ENCODE measurements at regions not wholly inside any gene's neighbourhood (a gene's known extent, or its start where the extent isn't known, plus 50 kb on each side); places are given as distances from the start of the nearest gene placed in this dataset.
A peak's percentile ranks its signal among the peaks of the same experiment; 100 is the strongest.

GRCh38 chr15:81987628-81988027 is 58.2 kb downstream of the MEX3B start:
- DNase-seq: no peak

GRCh38 chr15:81983497-81983896 is 62.3 kb downstream of the MEX3B start:
- no peak for DNase-seq

GRCh38 chr15:81982808-81983207 is 63.0 kb downstream of the MEX3B start:
- no peak for DNase-seq

DNA sequence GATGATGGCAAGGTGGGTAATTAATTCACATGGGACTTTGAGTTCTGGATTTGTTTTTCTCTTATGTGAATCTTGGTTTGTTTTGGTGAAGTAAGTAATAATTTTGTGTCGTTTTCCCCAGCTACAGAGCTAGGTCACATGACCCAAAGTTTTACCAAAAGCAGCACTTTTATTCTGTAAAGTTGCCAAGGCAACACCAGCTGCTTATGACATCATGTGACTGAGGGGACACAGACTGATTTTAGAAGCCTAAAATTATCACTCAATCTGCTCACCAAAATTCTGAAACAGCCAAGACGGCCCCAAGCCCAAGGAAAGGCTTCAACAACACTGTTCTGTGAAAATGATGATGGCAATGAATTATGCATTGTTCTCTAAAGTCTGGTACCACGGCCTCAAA is 63.9 kb downstream of the MEX3B start:
- DNase-seq: no peak

GRCh38 chr15:81977464-81977863 is 68.4 kb downstream of the MEX3B start:
- no peak for DNase-seq

DNA sequence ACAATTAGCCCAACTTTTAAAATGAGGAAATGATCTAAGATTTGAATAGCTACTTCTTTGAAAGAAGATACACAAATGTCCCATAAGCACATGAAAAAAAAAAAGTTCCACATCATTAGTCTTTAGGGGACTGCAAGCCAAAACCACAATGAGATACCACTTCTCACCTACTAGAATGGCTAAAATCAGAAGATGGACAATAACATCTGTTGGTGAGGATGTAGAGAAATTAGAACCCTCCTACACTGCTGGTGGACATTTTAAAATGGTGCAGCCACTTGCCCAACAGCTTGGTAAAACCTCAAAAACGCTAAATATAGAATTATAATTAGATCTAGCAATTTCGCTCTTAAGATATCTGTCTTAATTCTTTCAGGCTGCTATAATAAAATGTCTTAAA is 77.1 kb downstream of the MEX3B start:
- no peak for DNase-seq

DNA sequence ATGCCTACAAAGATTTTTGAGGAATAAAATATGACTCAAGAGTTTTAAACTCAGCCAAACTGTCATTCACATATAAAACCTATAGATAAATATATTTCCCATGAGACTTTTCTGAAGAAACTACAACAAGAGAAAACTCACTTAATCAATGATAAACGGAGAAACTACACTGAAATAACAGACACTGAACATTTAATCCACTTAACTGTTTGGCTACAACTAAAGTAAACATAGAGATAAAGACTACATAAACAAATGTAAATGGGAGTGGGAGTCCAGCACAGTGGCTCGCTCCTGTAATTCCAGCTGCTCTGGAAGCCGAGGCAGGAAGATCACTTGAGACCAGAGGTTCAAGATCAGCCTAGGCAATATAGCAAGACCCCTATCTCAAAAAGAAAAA is 79.2 kb downstream of the MEX3B start:
- DNase-seq: no peak

GRCh38 chr15:81962482-81962881 is 83.3 kb downstream of the MEX3B start:
- DNase-seq: no peak

DNA sequence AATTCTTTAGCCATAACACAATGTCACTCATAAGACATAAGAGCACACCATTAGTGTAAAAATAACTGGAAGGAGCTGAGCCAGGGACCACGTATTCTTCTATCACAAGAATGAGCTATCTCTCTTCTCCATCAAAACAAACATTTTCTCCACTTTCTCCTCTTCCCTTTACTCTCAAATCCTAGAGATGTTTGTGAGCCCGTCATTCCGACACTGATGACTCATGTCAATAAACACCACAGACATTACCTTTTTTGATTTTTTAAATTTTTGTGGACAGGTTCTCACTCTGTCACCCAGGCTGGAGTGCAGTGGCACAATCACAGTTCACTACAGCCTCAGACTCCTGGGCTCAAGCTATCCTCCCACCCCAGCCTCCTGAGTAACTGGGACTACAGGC is 86.6 kb downstream of the MEX3B start:
- DNase-seq: no peak

- DNase-seq: no peak
Observed at GRCh38 chr15:81957698-81958097, 88.1 kb downstream of the MEX3B start.

- no peak for DNase-seq
Observed at GRCh38 chr15:81955382-81956062, 90.3 kb downstream of the MEX3B start.

GRCh38 chr15:81954158-81954783 is 91.5 kb downstream of the MEX3B start:
- no peak for DNase-seq

- no peak for DNase-seq
Observed at GRCh38 chr15:81950841-81951414, 94.9 kb downstream of the MEX3B start.

- DNase-seq: no peak
Observed at GRCh38 chr15:81948751-81949150, 97.1 kb downstream of the MEX3B start.

DNA sequence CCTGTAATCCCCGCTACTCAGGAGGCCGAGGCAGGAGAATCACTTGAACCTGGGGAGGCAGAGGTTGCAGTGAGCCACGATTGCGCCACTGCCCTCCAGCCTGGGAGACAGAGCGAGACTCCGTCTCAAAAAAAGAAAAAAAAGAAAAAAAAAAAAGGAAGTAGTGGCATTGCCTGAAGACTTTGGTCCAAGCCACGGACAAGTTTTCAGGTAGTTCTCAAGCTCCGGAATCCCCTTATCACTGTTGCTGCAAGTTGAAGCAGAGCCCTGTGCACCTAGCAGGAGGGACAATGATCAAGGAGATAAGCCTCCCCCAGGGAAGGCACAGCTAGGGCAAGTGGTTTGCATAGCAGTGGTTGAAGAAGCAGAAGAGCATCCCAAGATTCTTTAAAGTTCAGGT is 97.6 kb downstream of the MEX3B start:
- no peak for DNase-seq

- no peak for DNase-seq
Observed at GRCh38 chr15:81947548-81947947, 98.3 kb downstream of the MEX3B start.

DNA sequence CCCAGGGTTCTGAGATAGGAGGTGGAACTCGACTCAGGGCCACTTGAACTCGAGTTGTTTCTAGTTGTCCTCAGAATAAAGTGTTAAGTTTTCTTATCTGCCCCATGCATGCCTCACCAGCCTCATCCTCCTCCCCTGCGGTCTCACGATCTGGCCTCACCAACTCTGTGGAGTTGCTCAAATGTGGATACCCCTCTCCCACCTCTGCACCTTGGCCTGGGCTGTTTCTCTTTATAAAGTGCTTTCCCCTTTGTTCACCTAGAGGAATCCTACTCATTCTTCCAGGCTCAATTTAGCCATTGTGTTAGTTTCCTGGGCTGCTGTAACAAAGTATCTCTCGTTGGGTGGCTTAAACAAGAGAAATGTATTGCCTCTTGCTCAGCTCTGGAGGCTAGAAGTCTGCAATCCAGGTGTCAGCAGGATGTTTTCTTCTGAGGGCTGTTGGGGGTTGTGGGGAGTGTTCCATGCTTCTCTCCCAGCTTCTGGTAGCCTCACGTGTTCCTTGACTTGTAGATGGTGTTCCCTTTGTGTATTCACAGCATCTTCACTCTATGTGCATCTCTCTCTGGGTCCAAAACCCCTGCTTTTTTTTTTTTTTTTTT is 100.7 kb downstream of the MEX3B start:
- DNase-seq: no peak

DNA sequence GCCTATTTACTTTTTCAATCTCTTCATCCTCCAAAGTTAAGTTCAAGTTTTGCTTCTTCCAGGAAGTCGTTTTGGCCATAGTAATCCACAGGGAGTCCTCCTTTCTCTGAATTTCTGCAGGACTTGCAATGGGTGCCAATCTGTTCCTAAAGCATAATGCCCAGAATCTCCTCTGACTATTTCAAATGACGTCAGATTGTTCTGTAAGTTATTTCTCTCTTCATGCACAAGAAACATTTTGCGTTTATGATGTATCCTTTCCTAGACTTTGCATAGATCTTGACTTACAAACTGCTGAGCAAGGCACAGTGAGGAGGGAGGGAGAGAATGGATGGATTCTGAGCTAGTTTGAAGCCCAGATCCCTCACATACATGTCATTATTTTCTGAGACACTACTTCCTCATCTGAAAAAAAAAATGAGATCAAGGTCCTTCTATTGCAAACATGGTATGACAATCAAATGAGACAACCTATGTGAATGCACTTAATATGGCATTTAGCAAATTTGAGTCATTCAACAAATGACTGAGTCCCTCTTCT is 103.1 kb downstream of the MEX3B start:
- DNase-seq: no peak

DNA sequence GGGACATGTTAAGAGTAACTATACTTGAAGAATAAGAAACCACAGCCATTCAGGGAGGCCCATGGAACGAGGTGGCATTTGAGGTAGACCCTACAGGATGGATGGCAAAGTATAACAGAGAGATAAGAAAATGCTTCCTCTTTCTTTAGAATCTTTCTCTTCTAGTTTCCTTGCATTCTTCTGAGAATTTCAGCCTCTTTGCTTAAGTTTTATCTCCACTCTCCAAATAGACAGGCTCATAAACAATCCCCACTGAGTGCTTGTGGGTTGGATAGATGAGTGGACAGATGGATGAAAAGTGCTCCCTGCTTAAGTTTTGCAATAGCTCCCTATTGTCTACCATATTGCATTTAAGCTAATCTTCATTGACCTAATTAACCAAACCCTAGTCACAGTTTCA is 103.7 kb downstream of the MEX3B start:
- no peak for DNase-seq

DNA sequence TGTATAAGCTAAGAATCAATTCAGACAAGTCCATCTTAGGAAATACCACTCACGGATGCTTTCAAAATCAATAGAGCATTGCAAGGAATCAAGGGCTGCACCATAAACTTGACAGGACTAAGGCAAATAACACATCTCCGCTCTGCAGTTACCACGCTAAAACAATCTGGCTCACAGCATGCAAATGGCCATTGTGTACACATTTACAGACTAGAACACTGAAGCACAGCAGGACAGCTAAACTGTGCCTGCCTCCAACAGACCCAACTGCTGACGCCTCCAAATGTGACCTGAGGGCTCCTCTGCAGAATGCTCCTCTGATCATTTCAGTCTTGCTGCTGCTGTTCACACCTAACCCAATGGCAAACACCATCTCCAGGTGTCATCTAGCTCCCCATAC is 104.3 kb downstream of the MEX3B start:
- DNase-seq: no peak

GRCh38 chr15:81940467-81941451 is 105.1 kb downstream of the MEX3B start:
- no peak for DNase-seq

DNA sequence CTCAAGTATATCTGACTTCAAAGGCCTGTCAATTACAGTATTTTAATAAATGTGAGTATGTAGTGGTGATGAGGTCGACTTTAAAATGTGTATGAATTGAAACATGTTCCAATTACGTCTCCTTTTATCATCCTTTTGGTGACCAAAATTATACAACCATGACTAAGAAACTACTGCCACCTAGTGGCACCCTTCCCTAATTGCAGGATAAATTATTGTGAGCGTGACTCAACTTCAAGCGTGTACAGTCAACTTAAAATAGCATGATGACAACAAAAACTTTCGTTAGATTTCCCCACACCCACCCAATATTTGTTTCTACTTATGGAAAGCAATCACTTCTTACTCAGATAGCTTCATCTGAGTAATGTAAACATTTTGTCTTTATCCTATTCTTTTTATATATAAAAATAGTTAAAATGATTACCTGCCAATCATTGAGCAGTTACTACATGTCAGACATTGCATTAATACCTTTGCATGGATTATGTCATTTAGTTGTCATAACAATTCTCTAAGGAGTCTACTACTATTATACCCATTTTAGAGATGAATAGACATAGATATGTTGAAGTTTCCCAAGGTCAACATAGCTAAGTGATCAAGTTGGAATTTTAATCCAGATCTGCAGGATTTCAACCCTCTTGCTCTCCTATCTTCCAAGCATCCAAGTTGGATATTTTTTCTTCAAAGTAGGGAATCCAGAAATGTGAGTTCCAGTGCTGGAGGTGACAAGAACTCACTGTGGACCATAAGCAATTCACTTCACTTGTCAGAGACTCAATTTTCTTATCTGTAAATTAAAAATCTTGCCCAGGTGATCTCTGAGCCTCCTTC is 106.0 kb downstream of the MEX3B start:
- peak; percentile 5 for DNase-seq

Data from stimulated activated CD4-positive, alpha-beta T cell treated with anti-CD3 and anti-CD28 coated beads, Interleukin-4, amount 100 ng/mL, for 24 hours (primary cell).